K562 (cell line): ENCODE measurements at regions not wholly inside any gene's neighbourhood (a gene's known extent, or its start where the extent isn't known, plus 50 kb on each side); places are given as distances from the start of the nearest gene placed in this dataset.

Experiments
- ATAC-seq: fragments of 200-7000 bp; cut with Tn5 transposase; 3 replicates; pipeline ENCODE4 v1.9.1; 2020; ENCODE audit warnings: moderate library complexity
- BruUV-seq: library from RNA; stranded (reverse); fragments of 400-500 nt; replicated peaks from 2 replicates; lab custom pipeline; 2021; lab: Mats Ljungman, UMichigan
- CTCF ChIA-PET: fragments of 300-600 bp; formaldehyde crosslinking; extraction: SDS; loops from one replicate; lab custom pipeline; 2021; ENCODE audit warnings: low intra/inter-chr PET ratio; lab: Yijun Ruan, JAX
- POLR2A ChIA-PET: fragments of 300-600, 350-650 bp; sonication (Branson Sonifier 250); formaldehyde crosslinking; extraction: SDS; loops from one replicate; lab custom pipeline; 2021; ENCODE audit warnings: antibody characterized with exemption, inconsistent platforms; lab: Yijun Ruan, JAX
- DNase-seq, 4 experiments: peaks; one replicate each; pipeline versions ENCODE4 v3.0.0 to v3.0.0-alpha.2; 2011 to 2018; ENCODE audit warnings: low spot score in 3 of 4, mixed read lengths in 3 of 4; ENCODE audit errors: extremely low read depth in 1 of 4
- FAIRE-seq: peaks from 2 replicates; lab custom pipeline; 2011; peaks lifted over from hg19 to GRCh38; lab: Jason Lieb, UNC
- H2AFZ ChIP-seq: 2 replicates; pipeline ENCODE4 v1.6.0; 2011; ENCODE audit warnings: low read depth, low read length, control low read depth, inconsistent platforms
- H3K27ac ChIP-seq: fragments of 200-600 bp; 3 replicates; pipeline ENCODE4 v1.8.0; 2011; ENCODE audit warnings: low read depth, mild to moderate bottlenecking, control low read depth, inconsistent platforms, low read length, moderate library complexity, mixed read lengths; ENCODE audit errors: extremely low read depth
- H3K27me3 ChIP-seq, 2 experiments: fragments of 300-600 bp in 1 of 2; 2 replicates in 1 of 2; 3 replicates in 1 of 2; pipeline versions ENCODE4 v1.6.0 to v1.8.0; 2011; ENCODE audit warnings: inconsistent platforms in 2 of 2, low read length in 2 of 2, mild to moderate bottlenecking in 1 of 2, mixed read lengths in 1 of 2, moderate library complexity in 1 of 2; ENCODE audit not compliant: control insufficient read depth in 2 of 2, insufficient read depth in 2 of 2
- H3K36me3 ChIP-seq: fragments of 300-600 bp; 3 replicates; pipeline ENCODE4 v1.8.0; 2011; ENCODE audit warnings: mild to moderate bottlenecking, low read length, inconsistent platforms; ENCODE audit not compliant: control insufficient read depth, insufficient read depth
- H3K4me1 ChIP-seq, 2 experiments: fragments of 200-600 bp in 1 of 2; replicated peaks in 1 of 2; 2 replicates in 1 of 2; 3 replicates in 1 of 2; pipeline versions ENCODE4 v1.5.1 to v1.8.0; 2011; ENCODE audit warnings: inconsistent platforms in 2 of 2, low read length in 2 of 2, mild to moderate bottlenecking in 1 of 2, mixed read lengths in 1 of 2, moderate library complexity in 1 of 2; ENCODE audit not compliant: control insufficient read depth in 2 of 2, insufficient read depth in 2 of 2
- H3K4me2 ChIP-seq: 2 replicates; pipeline ENCODE4 v1.6.1; 2011; ENCODE audit warnings: low read length, control low read depth, inconsistent platforms, mixed read lengths; ENCODE audit not compliant: insufficient read depth
- H3K4me3 ChIP-seq: fragments of 200-600 bp; sonication (generic), shearing (Covaris generic); 2 replicates; pipeline ENCODE4 v1.5.1; 2016; ENCODE audit warnings: control low read depth, inconsistent platforms
- H3K79me2 ChIP-seq: fragments of 200-600 bp; 3 replicates; pipeline ENCODE4 v1.8.0; 2011; ENCODE audit warnings: low read length, inconsistent platforms; ENCODE audit not compliant: control insufficient read depth, insufficient read depth
- H3K9ac ChIP-seq, 2 experiments: 2 replicates each; pipeline versions ENCODE4 v1.6.0 to v1.6.1; 2011; ENCODE audit warnings: low read depth in 2 of 2, low read length in 2 of 2, control low read depth in 1 of 2, inconsistent platforms in 1 of 2, mild to moderate bottlenecking in 1 of 2, mixed read lengths in 1 of 2; ENCODE audit not compliant: insufficient read depth in 1 of 2
- H3K9me1 ChIP-seq: one replicate; pipeline ENCODE4 v1.6.0; 2011; ENCODE audit warnings: inconsistent platforms, mild to moderate bottlenecking, low read length, moderate library complexity; ENCODE audit not compliant: control insufficient read depth, insufficient read depth
- H3K9me3 ChIP-seq: replicated peaks from 2 replicates; pipeline ENCODE4 v1.5.1; 2011; ENCODE audit warnings: low read depth, low read length, inconsistent platforms; ENCODE audit not compliant: control insufficient read depth, insufficient read depth
- H4K20me1 ChIP-seq: replicated peaks from 2 replicates; pipeline ENCODE4 v1.6.1; 2011; ENCODE audit warnings: low read length, inconsistent platforms, mixed read lengths; ENCODE audit not compliant: control insufficient read depth, insufficient read depth
- ARID3A ChIP-seq: IDR thresholded peaks from 2 replicates; pipeline ENCODE4 v1.6.1; 2012; ENCODE audit warnings: low read depth, low read length, improper control_type of control experiment, borderline replicate concordance
- BCOR ChIP-seq: fragments of 450-650 bp; IDR thresholded peaks from 2 replicates; pipeline ENCODE4 v1.6.1; 2016
- CAMTA2 ChIP-seq: fragments of 250-450 bp; sonication (Bioruptor Pico); conservative IDR thresholded peaks from 2 replicates; pipeline ENCODE4 v1.5.1; 2022
- CGGBP1 ChIP-seq: fragments of 250-450 bp; sonication (Bioruptor Pico); IDR thresholded peaks from 2 replicates; pipeline ENCODE4 v1.9.0; 2021; ENCODE audit warnings: mild to moderate bottlenecking
- FIP1L1 ChIP-seq: fragments of 200-400 bp; formaldehyde crosslinking; IDR thresholded peaks from 2 replicates; pipeline ENCODE4 v1.6.1; 2018; ENCODE audit warnings: mild to moderate bottlenecking, low read depth, low read length; ENCODE audit not compliant: poor library complexity, severe bottlenecking
- FOXK2 ChIP-seq, 2 experiments: fragments of 450-650 bp; IDR thresholded peaks in 1 of 2; conservative IDR thresholded peaks in 1 of 2; 2 replicates each; pipeline ENCODE4 v1.6.1; 2016; ENCODE audit warnings: low read depth in 2 of 2, mild to moderate bottlenecking in 1 of 2
- HDAC3 ChIP-seq: fragments of 450-650 bp; IDR thresholded peaks from 2 replicates; pipeline ENCODE4 v1.6.1; 2018; ENCODE audit warnings: borderline replicate concordance, mild to moderate bottlenecking, moderate library complexity; ENCODE audit not compliant: partially characterized antibody
- HMGN3 ChIP-seq: IDR thresholded peaks from 2 replicates; pipeline ENCODE4 v1.6.1; 2011; ENCODE audit warnings: borderline replicate concordance, low read depth, mild to moderate bottlenecking, mixed read lengths, low read length; ENCODE audit not compliant: insufficient read length; ENCODE audit errors: extremely low read depth
- MXD1 ChIP-seq: fragments of 250-450 bp; sonication (Bioruptor Pico); IDR thresholded peaks from 2 replicates; pipeline ENCODE4 v1.8.0; 2021; ENCODE audit warnings: borderline replicate concordance, mild to moderate bottlenecking, moderate library complexity; ENCODE audit not compliant: poor library complexity, severe bottlenecking
- MYBL2 ChIP-seq, 2 experiments: fragments of 450-650 bp in 1 of 2; sonication (generic) in 1 of 2; formaldehyde crosslinking in 1 of 2; IDR thresholded peaks; 2 replicates each; pipeline versions ENCODE4 v1.6.1 to v1.8.1; 2017 to 2022; ENCODE audit warnings: borderline replicate concordance in 1 of 2, inconsistent platforms in 1 of 2, low read depth in 1 of 2, mild to moderate bottlenecking in 1 of 2, missing genetic modification reagents in 1 of 2, moderate library complexity in 1 of 2
- PCBP2 ChIP-seq: fragments of 200-400 bp; formaldehyde crosslinking; IDR thresholded peaks from 2 replicates; pipeline ENCODE4 v1.6.1; 2018; ENCODE audit warnings: low read length, low read depth, mild to moderate bottlenecking, moderate library complexity; ENCODE audit not compliant: poor library complexity, severe bottlenecking
- POLR2G ChIP-seq: fragments of 200-400 bp; formaldehyde crosslinking; IDR thresholded peaks from 2 replicates; pipeline ENCODE4 v1.6.1; 2017; ENCODE audit warnings: low read depth, mild to moderate bottlenecking, antibody characterized with exemption, low read length, moderate library complexity
- ZBTB11 ChIP-seq, 3 experiments: fragments of 200-800 bp in 1 of 3; fragments of 250-450 bp in 1 of 3; fragments of 450-650 bp in 1 of 3; sonication (Bioruptor Pico) in 1 of 3; sonication (Bioruptor generic) in 1 of 3; formaldehyde crosslinking in 1 of 3; IDR thresholded peaks; 2 replicates each; pipeline versions ENCODE4 v1.6.1 to v1.8.0; 2016 to 2022; ENCODE audit warnings: mild to moderate bottlenecking in 2 of 3, missing genetic modification characterization in 2 of 3, missing compliant biosample characterization in 1 of 3, moderate library complexity in 1 of 3
- ZNF785 ChIP-seq: fragments of 250-450 bp; sonication (Bioruptor Pico); IDR thresholded peaks from 2 replicates; pipeline ENCODE4 v1.4.0; 2020; ENCODE audit warnings: mild to moderate bottlenecking
- WGBS: fragments of 100-300 bp; shearing (Covaris generic); methylation state at CpG from one replicate; pipeline ENCODE4 v1.1.6; 2016; ENCODE audit warnings: low coverage, mixed read lengths; ENCODE audit not compliant: insufficient coverage; ENCODE audit errors: missing lambda C conversion rate; 5-methylcytosine and 5-hydroxymethylcytosine counted together
- in situ Hi-C: fragments of 300-500 bp; cut with MboI; formaldehyde crosslinking; loops from 4 replicates; pipeline ENCODE4 v1.15.0; 2018; ENCODE audit warnings: inconsistent platforms, mixed read lengths
- intact Hi-C: fragments of 100-400 bp; cut with micrococcal nuclease; formaldehyde crosslinking; loops from 2 replicates; pipeline ENCODE4 v1.14.2; 2022

GRCh38 chr10:130350996-130351395 lies 214.8 kb downstream of the GLRX3 start:
- Histone ChIP-seq H3K4me1 (no peaks in the 10 kb centered on the region), H3K9me1 (no peaks in the 10 kb centered on the region), H3K27ac (no peak overlapping the region), H3K9ac (no peak overlapping the region), H3K4me2 (no peak overlapping the region), H3K79me2 (no peaks in the 10 kb centered on the region), H3K4me3 (no peak overlapping the region), H2AFZ (no peak overlapping the region), H4K20me1 (no peaks in the 10 kb centered on the region), H3K27me3 (peaks cover 0 to 9% of the 10 kb centered on the region in 2 experiments; a peak in 1 of 5 replicates), H3K36me3 (no peaks in the 10 kb centered on the region), H3K9me3 (no peaks in the 10 kb centered on the region)
- ChIA-PET CTCF (no interaction called here), POLR2A (no interaction called here)
- FAIRE-seq, result no peak
- in situ Hi-C loops (no loop called here), intact Hi-C loops (no loop called here)
- BruUV-seq, result no TSS peak
- ATAC-seq, result no peak
- WGBS, result 0% methylated on average over 1 of the region's 3 CpGs
- DNase-seq, result no peak
- TF ChIP-seq MYBL2 (IDR thresholded peaks at IDR 0.05; ENCODE audit: low read depth) (no peak), MYBL2 (CRISPR knock-in tag; IDR thresholded peaks at IDR 0.05; ENCODE audit: borderline replicate concordance) (no peak), FIP1L1 (no peak), ZBTB11 (CRISPR knock-in tag; IDR thresholded peaks at IDR 0.05) (no peak), HMGN3 (no peak), ZNF785 (CRISPR knock-in tag) (no peak), PCBP2 (no peak), FOXK2 (conservative IDR thresholded peaks at IDR 0.05 in 1 of 2, IDR thresholded peaks at IDR 0.05 in 1 of 2; ENCODE audit: low read depth in 2 of 2) (no peak), ARID3A (no peak), HDAC3 (no peak), POLR2G (no peak), MXD1 (CRISPR knock-in tag) (no peak), CAMTA2 (CRISPR knock-in tag) (no peak), BCOR (no peak), CGGBP1 (CRISPR knock-in tag) (no peak)
